NCI-H2227 treated with DMSO at 0.1 percent for 48 hours (cell line): ENCODE measurements at regions not wholly inside any gene's neighbourhood (a gene's known extent, or its start where the extent isn't known, plus 50 kb on each side); places are given as distances from the start of the nearest gene placed in this dataset.
"Not testable (repeated sequence)": the region's sequence is repeated elsewhere in the genome, so short reads cannot be mapped to it uniquely, and the experiment has no call there.

Source experiments
- DNase-seq: peaks from one replicate; lab custom pipeline; 2025; lab: John Stamatoyannopoulos, UW

DNA sequence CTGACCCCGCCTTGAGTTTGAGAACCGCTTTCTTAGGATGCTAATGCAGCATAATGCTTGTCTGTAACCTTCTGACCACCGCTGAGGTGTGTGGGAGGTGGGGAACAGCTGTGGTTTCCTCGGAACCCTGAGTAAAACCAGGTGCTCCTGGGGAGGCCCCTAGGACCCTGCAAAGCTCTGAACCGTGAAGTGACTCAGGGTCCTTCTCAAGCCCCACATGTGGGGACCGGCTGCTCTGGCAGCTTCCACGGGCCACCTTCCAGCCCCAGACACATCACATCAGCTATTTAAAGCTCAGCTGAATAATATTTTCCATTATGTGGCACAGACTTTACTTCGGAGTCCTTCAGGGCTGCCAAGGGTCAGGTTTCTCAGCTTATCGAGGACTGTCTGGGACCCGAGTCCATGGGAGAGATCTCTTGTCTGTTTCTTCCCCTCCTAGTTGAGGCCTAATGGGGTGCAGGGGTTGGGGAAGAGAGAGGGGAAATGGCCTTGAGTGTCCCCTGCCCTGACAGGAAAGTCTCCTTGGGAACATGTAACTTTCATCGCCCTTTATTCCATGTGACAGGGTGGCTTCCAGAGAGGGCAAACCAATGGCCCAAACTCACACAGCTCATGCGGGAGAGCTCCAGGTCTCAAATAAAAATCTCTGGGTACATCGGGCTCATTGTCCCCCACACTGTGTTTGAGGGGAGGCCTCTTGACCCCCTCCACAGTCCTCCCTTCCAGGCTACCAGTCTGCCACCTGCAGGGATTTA lies 186.1 kb upstream of the SLC24A3 start:
- no peak for DNase-seq

DNA sequence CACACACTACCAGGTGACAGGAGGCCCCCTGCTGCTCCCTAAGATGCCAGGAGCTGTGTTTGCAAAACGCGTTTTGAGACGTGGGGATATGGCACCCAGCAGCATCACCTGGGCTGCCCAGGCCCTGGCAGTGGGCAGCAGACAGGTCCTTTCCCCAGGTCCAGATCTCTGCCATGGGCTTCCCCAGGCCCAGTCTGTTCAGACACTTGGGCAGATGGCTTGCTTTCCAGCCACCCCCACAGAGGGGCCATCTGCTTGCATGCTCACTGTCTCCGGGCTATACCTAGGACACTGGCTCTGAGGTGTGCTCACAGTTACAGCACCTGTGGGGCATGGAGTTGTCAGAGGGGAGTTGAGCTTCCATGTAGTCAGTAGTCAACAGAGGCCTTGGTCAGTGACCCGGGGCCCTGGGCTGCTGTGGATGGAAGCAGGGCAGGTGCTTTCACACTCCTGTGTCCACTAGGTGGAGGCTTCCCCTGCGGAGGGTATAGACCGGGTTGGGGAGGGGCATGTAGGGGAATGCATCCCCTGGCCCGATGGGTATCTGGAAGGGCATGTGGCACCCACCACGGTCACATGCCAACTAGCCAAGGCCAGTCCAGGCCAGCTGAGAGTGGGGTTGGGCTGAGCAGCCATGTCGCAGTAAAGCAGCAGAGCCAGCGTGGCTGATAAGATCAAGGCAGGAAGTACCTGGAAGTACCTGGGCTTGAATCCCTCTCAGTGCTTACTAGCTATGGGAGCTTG lies 185.4 kb upstream of the SLC24A3 start:
- no peak for DNase-seq

DNA sequence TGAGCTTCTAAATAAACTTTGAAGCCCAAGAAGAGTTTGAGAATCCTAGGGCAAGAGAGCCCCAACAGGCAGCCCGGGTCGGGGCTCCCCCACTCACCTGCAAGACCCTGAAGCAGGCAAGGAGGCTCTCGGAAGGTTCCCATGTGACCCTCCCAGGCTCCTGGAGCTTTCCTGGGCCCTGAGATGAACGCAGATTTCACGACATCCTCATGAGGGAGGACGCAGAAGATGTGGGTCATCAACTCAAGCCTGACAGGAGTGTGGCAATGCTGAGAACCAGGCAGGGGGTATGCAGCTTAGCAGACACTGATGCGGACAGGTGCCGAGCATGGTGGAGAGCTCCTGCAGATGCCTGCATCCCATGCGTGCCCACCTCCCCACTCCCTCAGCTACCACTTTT lies 184.5 kb upstream of the SLC24A3 start:
- DNase-seq, result no peak

- no peak for DNase-seq
These were observed 170.7 kb upstream of the SLC24A3 start for GRCh38 chr20:19041787-19042186.

GRCh38 chr20:19045371-19045770 lies 167.1 kb upstream of the SLC24A3 start:
- DNase-seq, result no peak

GRCh38 chr20:19047040-19047950 lies 165.1 kb upstream of the SLC24A3 start:
- DNase-seq, result no peak

GRCh38 chr20:19047951-19048296 lies 164.5 kb upstream of the SLC24A3 start:
- no peak for DNase-seq

GRCh38 chr20:19048995-19049501 lies 163.4 kb upstream of the SLC24A3 start:
- no peak for DNase-seq

- DNase-seq, result no peak
These were observed 162.9 kb upstream of the SLC24A3 start for GRCh38 chr20:19049514-19049913.

DNA sequence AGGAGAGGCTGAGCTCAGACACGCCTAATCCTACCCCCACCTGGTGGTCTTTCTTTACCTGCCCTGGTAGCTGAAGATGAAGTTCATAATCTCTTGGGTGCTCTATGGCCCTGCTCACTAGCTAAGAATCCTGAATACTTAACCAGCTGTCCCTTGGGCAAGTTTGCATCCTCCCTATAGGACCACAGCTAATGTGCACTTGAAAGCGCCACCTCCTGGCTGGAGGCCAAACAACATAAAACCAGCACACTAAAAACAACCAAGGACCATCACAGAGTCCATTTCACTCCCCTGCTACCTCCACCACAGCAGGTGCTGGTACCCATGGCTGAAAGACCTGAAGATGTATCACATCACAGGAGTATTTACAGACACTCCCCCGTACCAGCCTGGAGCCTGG lies 155.5 kb upstream of the SLC24A3 start:
- DNase-seq, result no peak

DNA sequence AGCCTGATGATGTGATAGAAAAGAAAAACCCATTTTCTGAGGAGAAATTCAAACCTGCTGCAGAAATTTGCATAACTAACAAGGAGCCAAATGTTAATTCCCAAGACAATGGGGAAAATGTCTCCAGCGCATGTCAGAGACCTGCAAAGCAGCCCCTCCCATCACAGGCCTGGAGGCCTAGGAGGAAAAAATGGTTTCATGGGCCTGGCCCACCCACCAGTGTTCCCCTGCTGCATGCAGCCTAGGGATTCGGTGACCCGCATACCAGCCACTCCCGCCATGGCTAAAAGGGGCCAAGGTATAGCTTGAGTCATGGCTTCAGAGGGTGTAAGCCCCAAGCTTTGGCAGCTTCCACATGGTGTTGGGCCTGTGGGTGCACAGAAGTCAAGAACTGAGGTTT lies 147.7 kb upstream of the SLC24A3 start:
- DNase-seq, result not testable (repeated sequence)

DNA sequence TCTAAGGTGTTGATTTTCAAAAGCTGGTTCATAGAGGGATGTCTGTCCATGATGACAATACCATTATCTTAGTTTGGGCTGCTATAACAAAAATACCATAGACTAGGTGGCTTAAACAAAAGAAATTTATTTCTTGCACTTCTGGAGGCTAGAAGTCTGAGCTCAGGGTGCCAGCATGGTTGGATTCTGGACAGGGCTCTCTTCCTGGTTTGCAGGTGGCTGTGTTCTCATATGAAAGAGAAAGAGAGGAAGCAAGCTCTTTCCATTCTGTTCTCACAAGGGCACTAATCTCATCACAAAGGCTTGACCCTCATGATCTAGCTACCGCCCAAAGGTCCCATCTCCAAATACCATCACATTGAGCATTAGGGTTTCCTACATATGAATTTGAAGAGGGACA lies 144.5 kb upstream of the SLC24A3 start:
- DNase-seq, result no peak

DNA sequence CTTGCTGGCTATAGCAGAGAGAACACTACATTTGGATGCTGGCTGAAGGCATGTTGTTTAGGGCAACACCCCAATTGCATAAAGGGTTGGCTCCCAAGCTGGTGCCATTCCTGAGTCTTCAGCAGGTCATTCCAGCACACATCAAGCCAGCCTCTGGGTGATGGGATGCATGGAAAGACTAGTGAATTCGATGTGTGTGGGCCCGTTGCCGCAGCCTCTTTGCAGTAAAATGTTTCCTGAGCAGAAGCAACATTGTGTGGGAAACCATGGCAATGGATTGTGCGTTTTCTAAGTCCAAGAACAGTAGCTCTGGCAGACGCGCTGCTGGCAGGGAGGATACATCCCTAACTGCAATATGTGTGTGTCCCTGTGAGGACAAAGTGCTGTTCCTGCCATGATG lies 142.4 kb upstream of the SLC24A3 start:
- no peak for DNase-seq

DNA sequence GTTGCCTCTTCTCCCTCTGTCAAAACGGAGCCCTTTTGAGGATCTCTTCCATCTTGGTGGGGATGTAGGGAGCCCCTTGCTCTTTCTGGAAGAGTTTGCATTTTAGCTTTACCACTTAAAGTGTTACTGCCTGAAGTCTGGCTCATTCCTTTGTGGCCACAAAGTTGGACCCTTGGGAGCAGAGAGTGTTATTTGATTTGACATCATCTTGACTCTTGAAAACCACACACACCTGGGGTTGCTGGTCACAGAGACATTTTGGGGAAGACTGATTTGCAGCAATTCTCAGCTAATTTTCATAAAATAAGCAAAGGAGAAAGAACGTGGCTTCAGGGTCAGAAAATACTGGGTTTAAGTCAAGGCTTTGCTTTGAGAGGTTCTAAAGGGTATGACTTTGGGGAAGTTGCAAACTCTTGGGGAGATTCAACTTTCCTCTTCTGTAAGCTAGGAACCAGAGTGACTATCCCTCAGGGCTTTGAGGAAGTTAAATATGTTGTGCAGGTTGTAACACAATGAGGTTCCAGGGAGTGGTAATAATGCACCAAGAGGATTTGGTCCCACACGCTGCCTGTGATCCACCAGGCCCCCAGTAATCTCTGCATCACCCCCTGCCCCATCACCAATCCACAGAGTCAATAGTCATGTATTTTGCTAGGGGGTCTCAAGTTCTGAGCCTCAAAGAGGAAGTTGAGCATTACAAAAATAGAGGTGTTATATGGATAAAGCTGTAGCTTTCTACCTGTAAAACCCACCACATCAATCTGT lies 141.6 kb upstream of the SLC24A3 start:
- DNase-seq, result no peak

DNA sequence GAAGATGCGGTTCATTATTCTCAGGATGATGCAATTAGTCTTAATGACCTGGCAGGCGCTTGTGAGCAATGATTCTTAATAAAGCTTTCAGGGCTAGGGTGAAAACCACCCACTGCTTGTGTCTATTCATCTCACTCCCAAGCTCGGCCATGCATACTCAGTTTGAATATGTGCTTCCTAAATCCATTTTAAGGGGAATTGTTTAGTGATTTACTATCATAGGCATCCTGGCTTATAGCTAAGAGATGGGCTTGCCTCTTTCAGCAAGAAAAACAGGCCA lies 141.1 kb upstream of the SLC24A3 start:
- DNase-seq, result no peak

- DNase-seq, result no peak
These were observed 140.4 kb upstream of the SLC24A3 start for GRCh38 chr20:19071902-19072498.

DNA sequence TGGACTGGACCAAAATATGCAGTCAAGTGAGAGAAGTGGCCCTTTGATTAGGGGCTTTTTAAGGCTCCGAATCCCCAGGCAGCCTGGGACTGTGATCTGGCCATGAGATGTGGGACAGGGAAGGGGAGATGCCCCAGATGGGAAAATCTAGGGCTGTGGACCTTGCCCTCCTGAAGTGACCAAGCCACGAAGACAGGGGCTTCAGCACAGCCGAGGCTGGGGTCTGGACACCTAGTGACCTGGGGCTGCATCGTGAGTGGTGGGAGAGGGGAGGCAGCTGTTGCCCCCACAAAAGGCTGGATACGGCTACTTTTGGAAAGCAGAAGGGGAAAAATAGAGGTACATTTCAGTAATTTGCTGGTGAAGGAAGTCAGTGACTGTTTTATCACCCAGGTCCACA lies 139.5 kb upstream of the SLC24A3 start:
- no peak for DNase-seq

- no peak for DNase-seq
These were observed 138.7 kb upstream of the SLC24A3 start for GRCh38 chr20:19073584-19074218.

DNA sequence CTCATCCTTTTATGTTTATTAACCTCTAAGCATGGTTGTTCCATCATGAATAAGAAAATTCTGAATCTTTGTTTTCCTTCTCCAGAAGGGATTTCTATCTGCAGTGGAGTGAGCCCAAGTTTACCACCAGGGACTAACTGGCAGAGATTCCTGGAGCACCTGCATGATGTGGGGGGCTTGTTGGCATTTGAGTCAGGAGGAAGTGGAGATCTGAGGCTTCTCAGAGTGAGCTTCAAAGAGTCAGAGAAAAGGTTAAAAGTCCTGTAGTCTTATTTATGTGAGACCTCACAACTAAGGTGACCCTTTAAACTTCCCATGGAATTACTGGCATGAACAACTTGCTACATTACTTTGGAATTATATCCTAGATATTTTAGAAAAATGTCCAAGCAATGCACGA lies 138.1 kb upstream of the SLC24A3 start:
- no peak for DNase-seq

DNA sequence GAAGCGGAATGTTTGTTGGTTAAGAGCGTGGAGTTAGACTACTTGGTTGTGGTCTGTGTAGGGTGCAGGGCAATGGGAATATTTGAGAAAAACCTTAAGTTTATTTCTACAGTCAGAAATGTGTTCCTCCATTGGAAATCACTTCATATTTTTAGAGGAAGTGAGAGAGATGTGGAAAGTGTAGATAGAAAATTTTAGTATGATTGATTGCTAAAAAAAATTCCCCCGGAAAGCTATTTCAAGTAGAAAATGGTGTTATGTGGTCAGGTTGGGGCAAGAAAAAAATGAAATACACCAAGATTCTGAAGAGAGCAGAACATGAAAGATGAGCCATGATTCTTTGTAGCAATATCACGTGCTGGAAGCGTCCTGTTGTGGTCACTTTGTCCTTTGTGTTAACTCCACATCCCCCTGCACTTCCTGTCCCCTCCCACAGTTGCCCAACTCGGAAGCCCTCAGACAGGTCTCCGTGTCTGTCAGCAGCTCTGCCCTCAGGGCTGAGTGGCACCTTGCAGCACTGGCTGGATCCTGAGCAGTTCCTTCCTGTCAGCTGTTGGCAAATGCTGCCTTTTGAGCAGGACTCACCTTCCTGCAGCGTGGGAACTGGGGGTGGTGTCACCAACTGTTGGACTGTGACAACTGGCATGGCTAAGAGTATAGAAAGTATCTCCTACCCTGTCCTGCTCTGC lies 137.5 kb upstream of the SLC24A3 start:
- DNase-seq, result no peak
